SK-N-DZ (cell line): ENCODE measurements at regions not wholly inside any gene's neighbourhood (a gene's known extent, or its start where the extent isn't known, plus 50 kb on each side); places are given as distances from the start of the nearest gene placed in this dataset.
"Not testable (repeated sequence)": the region's sequence is repeated elsewhere in the genome, so short reads cannot be mapped to it uniquely, and the experiment has no call there.

Source experiments
- DNase-seq: peaks from one replicate; pipeline ENCODE4 v3.0.0-alpha.2; 2015; ENCODE audit warnings: low spot score

DNA sequence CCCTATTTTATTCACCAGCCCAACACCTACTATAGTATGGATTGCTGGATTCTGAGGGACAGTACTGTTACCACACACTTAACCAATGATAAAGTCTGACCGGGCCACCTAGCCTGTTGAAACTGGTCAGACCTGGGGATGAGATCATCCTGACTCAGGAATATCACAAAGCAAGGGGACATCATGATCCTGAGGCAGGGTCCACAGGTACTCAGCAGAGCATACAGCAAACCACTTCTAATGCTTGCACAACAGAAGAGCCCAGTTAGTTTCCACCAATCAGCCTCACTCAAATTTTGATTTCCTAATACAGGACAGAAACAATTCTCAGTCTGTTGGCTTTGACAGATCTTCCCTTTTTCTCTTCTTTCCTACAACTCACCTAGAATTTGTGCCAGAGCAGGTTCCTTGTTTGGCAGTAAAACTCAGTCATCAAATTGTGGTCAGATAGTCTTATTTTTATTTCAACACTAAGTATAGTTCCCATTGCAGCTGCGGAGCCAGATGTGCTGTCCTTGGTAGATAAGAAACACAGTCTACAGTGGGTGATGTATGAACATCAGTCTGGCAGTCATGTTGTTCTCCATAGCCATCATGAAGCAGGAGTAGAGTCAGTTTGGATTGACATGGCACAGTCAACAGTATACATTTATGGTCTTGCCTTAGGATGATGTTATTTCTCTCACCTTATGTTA is 90.1 kb upstream of the PRR23C start:
- no peak for DNase-seq

DNA sequence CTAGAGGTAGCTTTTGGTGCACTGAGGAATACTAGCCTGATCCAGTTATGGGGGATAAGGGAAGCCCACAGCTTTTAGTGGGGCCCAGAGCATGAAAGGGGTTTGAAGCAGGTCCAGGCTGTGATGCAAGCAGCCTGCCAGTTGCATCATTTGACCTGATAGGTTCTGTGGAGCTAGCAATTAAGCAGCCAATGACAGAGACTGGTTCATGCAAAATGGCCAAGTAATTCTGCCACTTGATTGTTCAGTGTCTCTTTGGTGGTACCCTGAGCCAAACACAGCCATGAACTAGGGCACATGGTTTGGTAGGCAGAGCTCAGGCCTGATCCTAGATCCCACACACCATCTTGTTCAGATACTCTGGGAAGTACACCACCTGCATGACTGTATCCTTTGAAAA is 91.0 kb upstream of the PRR23C start:
- DNase-seq, result no peak

DNA sequence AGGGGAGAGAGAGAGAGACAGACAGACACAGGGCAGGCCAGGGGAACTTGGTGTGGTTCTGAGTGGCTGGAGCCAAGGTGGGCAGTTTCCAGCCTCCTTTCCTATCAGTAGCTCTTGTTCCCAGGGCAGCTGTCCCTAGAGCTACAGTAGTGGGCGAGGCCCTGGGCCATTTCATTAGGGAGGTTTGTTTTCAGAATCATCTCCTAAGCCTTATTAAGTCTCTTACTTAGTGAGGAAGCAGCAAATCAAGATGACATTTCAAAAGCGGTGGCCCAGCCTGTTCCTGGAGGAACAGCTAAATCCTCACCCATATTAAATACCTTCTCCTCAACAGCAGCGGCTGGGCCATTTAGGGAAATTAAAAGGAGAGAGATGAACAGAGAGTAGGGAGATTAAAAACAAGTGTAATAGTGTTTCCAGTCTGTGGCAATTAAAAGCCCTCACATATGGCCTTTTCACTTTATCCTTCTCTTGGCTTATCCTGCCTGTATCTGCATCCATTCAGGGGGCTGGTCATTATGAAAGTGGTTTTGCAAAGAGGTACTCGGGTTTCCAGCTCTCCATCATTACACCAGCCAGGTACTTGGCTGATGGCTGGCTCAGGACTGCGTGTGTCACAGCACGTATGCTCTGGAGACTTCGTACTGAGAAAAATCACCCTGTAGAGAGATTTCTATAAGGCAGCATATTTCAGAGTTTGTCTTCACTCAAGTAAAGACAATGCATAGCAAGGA is 91.9 kb upstream of the PRR23C start:
- no peak for DNase-seq

DNA sequence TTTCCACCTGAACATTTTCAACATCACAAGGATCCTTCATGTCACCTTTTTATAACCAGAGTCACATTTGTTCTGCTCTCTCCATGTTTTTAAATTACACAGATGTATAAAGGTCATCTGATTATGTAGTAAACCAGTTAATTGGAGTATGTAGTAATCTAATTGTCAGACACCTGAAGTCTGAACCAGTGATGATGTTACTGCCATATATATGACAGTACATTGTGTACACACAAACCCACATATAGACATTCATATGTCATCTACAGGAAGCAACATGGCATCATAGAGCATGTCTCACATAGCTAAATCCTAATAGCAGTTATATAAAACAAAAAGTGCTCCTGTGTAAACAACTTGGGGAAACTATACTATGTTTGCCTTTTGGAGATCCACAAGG is 95.9 kb upstream of the PRR23C start:
- no peak for DNase-seq

DNA sequence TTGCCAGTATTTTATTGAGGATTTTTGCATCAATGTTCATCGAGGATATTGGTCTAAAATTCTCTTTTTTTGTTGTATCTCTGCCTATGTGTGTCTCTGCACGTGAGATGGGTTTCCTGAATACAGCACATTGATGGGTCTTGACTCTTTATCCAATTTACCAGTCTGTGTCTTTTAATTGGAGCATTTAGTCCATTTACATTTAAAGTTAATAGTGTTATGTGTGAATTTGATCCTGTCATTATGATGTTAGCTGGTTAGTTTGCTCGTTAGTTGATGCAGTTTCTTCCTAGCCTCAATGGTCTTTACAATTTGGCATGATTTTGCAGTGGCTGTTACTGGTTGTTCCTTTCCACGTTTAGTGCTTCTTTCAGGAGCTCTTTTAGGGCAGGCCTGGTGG is 101.3 kb upstream of the PRR23C start:
- not testable (repeated sequence) for DNase-seq

DNA sequence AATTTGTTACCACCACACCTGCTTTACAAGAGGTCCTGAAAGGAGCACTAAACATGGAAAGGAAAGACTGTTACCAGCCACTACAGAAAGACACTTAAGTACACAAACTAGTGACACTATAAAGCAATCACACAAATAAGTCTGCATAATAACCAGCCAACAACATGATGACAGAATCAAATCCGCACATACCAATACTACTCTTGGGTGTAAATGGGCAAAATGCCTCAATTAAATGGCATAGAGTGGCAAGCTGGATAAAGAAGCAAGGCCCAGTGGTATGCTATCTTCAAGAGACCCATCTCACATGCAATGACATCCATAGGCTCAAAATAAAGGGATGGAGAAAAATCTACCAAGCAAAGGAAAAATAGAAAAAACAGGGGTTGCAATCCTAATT is 106.8 kb upstream of the PRR23C start:
- no peak for DNase-seq

DNA sequence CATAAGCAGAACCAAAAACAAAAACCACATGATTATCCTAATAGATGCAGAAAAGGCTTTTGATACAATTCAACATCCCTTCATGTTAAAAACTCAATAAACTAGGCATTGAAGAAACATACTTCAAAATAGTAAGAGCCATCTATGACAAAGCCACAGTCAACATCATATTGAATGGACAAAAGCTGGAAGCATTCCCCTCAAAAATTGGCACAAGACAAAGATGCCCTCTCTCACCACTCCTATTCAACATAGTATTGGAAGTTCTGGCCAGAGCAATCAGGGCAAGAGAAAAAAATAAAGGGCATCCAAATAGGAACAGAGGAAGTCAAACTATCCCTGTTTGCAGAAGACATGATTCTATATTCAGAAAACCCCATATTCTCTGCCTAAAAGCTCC is 108.7 kb upstream of the PRR23C start:
- not testable (repeated sequence) for DNase-seq

DNA sequence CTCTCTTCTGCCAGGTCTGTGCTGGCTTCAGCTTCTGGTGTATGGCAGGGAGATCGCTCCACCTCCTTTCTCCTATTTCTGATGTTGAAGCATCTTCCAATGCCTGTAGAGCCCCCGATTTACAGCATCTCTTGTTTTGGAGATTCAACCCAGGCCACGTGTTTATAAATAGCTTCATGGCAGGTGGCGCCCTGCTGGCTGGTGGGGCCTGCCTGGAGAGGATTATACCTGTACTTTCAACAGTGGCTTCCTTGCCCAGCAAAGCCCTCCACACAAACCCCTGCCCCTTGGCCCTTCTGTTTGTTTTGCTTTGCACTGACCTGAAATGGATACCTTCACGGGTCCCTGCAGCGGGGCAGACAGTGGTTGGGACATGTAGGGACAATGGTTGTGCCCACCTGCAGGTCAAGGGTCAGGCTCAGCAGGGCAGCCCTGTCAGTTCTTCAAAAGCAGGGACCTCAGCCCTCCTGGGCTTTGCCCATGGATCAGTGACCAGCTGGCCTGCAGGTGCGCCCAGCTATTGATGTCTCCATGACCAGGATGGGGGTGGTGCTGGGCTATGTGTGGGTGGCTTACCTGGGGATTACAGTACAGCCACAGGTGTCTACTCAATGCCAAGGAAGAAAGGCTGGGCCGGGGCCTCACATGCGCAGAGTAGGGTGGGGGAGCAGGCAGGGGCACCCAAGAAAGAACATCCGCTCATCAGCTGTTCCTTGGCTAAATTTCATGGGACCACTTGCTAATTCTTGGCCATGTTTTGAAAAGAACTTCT is 112.7 kb upstream of the PRR23C start:
- no peak for DNase-seq

DNA sequence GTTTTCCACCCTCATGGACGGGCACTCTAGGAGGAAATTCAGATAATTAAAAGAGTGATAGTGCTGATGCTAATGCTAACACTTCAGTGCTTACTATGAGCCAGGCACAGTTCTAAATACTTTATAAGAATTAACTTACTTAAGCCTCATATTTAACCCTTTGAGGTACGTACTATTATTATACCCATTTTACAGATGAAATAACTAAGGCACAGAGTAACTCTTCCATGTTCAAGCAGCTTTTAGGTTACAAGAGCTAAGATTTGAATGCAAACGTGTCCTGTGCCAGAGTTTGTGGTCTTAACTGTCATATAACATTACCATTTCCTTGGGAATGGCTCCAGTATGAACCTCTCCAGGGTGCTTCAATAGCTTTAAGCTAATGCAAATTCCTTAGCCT is 114.7 kb upstream of the PRR23C start:
- no peak for DNase-seq

DNA sequence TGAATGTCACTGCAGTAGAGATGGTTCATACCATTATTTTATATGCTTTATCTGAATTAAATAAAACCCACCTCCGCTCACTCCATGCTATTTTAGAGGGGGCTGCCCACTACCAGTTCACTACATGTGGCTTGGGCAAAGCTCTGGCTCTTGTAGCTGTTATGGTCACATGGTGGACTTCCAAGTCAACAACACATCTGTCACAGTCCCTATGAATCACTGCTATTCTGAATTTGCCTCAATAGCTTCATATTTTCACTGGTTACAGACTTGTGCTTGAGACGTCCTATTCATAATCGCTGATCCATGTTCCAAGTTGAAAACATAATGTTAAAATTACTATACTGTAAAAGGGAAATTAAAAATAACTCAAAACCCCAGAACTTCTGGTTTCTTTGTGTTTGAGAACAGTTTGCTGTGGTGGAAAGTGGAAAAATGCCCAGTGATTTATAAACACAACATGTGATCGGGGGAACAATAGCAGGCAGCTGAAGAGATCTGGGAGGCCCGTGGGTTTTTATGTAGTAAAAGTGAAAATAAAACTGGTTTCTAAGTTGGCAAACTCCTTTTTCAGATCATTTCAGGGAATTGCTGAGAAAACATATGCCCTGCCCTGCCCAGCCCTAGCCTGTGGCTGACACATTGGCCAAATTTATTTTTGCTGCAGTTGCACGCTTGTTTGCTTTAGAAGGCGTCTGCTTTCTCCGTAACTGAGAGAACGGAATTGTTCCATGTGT is 128.8 kb upstream of the PRR23C start:
- DNase-seq, result no peak

DNA sequence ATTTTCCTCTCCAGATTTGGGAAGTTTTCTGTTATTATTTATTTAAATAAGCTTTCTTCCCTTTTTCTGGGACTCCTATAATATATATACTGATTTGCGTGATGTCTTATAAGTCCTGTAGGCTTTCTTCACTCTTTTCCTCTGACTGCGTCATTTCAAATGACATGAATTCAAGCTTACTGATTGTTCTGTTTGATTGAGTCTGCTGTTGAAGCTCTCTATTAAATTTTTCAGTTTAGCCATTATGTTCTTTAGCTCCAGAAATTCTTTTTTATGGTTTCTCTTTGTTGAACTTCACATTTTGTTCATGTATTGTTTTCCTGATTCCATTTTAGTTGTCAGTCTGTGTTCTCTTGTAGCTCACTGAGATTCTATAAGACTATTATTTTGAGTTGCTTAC is 135.8 kb upstream of the PRR23C start:
- no peak for DNase-seq

DNA sequence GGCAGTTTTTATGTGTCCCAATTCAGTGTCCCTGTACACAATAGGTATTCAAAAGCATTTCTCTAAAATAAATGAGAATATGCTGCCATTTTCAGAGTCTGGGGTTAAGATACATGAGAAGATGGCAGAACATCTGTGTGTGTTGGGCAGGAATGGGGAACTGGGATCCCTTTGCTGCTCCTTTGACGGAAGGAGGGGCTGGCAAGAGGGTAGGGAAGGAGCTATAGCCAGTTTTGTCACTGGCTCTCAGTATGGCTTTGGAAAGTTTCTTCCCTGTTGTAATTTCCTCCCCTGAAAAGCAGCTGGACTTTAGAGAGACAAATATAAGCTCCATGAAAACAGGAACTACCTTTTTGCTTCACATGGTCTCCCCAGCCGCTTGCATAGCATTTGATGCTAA is 137.5 kb upstream of the PRR23C start:
- no peak for DNase-seq

DNA sequence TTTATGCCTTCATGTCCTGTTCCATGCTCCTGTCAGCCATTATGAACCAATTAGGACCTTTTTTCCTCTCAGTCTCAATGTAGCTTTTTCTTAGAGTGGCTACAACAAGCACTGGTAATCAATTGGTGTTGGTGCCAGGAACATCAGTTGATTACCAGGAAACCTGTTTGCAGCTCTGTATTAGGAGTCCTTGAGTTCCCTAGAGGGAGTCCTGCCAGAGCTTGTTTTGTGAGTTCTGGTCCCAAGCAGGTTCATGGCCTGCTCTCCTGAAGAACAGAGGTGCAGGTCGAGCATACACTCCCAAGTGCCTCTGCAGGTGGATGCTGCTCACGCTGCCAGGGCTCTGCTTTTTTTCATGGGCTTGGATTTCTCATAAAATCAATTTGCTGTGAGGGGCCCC is 137.9 kb upstream of the PRR23C start:
- DNase-seq, result no peak

DNA sequence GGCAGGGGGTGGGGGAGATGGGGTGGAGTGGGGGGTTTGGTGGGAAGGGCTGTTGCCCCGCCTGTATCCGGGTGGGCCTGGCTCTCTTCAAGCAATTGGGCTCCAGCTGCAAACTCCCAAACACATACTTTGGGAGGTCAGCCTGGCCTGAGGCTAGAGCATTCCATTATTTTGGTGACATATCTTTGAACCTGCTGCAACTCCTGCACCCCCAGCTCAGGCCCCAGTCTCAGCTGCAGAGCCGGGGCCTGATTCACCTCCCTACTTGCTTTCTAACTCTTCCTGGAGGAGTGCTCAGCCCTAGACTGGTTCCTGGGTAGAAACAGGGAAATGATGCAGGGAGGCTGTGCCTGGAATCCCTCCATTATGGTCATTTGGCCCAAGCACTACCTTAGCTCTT is 140.8 kb upstream of the PRR23C start:
- no peak for DNase-seq

DNA sequence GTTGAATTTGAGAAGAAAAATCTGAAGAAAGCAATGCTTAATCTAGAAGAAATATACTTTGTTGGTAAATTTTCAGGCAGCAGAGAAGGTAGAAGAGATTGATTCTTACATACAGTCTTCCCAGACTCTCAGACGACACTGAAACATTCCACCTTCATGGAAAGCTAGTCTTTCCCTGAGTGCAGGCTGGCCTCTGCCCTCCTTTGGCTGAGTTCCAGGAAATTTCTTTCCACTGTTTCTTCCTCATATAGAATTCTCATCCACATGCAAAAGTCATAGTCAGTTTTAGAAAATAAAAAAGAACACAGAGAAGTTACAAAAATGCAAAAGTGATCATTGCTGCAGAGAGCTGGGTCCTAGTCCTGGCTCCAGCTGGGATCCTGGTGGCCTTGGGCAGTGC is 142.5 kb upstream of the PRR23C start:
- no peak for DNase-seq

DNA sequence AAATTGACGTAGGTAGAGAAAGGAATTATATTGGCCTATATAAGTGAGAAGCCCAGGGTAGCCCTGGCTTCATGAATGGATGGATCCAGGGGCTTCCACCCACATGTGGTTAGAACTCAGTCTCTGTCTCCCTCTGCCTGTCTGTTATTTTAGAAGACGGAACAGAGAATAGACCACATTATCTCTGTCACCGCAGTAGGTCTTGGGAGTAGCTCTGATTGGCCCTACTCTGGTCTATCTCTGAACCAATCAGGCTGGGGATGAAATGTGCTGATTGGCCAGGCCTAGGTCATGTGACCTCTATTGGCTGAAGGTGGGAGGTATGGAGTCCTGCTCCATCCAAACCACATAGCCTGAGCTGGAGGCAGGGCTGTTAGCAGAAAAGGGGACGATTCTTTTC is 143.0 kb upstream of the PRR23C start:
- DNase-seq, result no peak

DNA sequence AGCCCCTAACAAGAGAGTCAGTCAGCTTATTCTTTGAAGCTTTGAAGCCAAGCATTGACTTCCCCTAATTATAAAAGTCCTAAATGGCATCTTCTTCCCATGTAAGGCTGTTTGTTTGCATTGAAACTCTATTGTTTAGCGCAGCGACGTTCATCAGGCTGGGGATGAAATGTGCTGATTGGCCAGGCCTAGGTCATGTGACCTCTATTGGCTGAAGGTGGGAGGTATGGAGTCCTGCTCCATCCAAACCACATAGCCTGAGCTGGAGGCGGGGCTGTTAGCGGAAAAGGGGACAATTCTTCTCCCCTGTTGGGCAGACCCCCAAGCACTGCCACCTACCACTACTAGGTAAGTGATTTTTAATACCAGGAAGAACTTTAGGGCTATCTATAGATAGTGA is 145.3 kb upstream of the PRR23C start:
- no peak for DNase-seq

DNA sequence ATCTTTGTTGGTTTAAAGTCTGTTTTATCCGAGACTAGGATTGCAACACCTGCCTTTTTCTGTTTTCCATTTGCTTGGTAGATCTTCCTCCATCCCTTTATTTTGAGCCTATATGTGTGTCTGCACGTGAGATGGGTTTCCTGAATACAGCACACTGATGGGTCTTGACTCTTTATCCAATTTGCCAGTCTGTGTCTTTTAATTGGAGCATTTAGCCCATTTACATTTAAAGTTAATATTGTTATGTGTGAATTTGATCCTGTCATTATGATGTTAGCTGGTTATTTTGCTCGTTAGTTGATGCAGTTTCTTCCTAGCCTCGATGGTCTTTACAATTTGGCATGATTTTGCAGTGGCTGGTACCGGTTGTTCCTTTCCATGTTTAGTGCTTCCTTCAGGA is 149.4 kb upstream of the MRPS22 start:
- DNase-seq, result not testable (repeated sequence)

DNA sequence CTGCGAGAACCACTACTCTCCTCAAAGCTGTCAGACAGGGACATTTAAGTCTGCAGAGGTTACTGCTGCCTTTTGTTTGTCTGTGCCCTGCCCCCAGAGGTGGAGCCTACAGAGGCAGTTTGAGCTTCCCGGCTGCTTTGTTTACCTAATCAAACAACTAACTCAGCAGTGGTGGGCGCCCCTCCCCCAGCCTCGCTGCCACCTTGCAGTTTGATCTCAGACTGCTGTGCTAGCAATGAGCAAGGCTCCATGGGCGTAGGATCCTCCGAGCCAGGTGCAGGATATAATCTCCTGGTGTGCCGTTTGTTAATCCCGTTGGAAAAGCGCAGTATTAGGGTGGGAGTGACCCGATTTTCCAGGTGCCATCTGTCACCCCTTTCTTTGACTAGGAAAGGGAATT is 147.7 kb upstream of the MRPS22 start:
- DNase-seq, result not testable (repeated sequence)

DNA sequence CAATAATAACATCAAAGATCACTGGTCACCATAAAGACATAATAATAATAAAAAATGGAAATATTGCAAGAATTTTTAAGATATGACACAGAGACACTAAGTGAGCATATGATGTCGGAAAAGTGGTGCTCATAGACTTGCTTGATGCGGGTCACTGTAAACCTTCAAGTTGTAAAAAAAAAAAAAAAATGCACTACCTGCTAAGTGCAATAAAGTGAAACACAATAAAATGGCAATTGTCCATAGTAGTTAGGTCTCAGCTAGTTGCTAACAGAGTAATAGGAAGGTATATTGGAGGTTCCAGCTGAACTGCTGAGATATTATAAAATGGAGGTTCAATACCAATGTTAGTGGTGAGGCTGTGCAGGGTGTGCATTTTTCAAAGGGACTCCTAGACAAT is 146.6 kb upstream of the MRPS22 start:
- no peak for DNase-seq

DNA sequence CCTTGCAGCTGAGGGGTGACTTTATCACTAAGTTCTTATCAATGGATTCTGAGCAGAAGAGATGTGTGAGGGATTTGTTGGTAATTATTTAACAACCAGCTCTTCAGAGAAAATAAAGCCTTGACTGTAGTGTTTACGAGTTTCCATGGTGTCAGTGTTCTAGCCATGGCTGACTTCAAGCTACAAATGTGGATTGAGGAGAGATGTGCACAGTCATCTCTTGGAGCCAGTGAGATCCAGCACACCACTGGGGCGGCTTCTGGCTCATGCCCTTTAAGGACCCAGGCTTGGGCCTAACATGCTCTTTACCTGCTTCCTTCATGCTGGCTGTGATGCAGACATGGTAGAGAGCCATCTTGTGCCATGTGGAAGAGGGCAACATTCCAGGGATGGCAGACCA is 145.6 kb upstream of the MRPS22 start:
- DNase-seq, result no peak

DNA sequence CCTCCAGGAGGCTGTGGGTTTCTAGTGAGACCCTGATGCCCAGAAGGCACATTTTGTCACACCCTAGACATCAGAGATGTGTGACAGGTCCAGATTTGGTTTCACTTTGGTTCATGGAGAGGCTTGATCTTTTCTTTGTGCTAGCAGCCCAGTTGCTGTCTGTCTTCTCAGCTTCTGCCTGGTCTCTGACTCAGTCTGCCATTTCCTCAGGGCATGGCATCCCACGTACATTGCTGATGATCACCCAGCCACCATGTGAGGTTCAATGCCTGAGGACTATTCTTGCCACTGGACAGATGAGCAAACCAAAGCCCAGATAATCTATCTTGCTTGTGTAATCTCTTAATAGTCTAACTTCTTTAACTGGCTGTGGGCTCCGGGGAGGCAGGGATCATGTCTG is 144.9 kb upstream of the MRPS22 start:
- DNase-seq, result no peak
